ENCODE measurements at regions not wholly inside any gene's neighbourhood (a gene's known extent, or its start where the extent isn't known, plus 50 kb on each side); places are given as distances from the start of the nearest gene placed in this dataset.

DNA sequence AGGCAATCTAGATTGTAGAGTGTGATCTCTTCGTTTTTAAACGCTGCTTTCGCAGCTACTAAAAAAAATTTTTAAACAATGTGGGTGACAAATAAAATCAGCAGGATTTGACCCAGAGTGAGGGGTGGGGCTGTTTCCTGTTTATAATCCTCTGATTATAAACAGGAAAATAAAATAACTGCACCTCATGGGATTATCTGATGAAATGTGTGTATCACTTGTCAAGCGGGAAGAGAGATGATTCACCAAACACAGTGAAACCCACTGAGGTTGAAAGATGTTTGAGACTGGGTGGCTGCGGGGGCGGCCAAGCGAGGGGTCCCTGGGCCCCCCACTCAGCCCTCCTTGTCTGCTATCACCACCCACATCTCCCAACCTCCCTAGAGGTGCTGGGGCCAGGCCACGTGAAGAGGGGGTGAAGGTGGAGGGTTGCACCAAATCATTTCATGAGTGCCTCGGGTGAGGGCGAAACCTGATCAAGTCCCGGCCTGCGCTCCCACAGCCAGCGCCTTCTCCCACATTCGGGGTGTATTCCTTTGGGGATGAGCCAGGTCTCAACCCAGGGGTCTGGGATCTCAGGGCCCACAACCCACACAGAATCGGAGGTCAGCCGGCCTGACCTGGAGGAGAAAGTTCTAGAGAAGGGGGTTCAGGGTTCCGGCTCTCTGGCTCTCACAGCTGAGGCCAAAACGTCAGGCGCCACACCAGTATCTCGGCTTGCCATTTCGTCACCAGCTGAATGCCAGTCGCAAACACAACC is 212.5 kb downstream of the BMP7 start:
- no peak for DNase-seq (ENCODE audit: low read depth)

DNA sequence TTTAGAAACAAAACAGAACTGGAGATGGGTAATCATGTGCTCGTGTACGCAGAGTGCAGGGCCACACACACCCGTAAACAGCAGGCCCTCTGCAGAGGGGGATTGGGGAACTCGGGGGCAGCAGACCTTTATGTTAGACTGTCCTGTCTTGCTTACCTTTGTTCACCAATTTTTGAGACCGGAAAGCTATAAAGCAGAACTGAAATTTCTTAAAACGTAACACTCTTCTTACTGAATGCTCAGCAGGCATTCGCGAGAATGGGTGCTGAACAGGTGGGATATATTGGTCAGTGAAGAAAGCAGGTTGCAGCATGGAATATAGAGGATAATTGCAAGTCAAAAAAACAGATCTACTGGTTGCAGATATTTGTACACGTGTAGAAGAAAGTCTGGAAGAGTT is 211.1 kb downstream of the BMP7 start:
- DNase-seq (ENCODE audit: low read depth): no peak

DNA sequence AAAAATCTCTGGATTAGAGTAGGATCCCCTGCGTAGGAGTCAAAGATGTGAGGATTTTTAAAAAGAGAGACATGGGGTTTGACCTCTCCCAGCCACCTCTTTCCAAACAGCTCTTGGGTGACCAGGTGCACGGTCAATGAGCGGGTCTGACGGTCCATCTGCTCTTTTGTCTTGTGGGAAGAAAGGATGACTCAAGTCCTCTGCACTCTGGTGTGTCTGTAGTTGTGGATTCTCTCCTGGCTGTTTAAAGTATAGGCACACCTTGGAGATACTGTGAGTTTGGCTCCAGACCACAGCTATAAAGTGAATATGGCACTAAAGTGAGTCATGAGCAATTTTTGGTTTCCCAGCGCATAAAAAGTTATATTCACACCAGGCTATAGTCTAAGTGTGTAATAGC is 209.8 kb downstream of the BMP7 start:
- DNase-seq (ENCODE audit: low read depth): no peak

DNA sequence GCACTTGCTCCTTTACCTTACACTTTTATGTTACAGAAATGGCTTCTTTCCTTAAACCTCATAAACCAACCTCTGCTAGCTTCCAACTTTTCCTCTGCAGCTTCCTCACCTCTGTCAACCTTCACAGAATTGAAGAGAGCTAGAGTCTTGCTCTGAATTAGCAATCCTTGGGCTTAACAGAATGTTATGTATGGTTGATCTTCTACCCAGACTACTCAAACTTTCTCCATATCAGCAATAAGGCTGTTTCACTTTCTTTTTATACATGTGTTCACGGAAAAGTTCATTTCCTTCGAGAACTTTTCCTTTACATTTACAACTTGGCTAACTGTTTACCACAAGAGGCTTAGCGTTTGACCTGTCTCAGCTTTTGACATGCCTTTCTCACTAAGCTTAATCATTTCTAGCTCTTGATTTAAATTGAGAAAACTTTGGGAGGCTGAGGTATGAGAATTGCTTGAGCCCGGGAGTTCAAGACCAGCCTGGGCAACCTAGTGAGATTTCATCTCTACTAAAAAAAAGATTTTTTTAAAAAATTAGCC is 207.3 kb downstream of the BMP7 start:
- no peak for DNase-seq (ENCODE audit: low read depth)

DNA sequence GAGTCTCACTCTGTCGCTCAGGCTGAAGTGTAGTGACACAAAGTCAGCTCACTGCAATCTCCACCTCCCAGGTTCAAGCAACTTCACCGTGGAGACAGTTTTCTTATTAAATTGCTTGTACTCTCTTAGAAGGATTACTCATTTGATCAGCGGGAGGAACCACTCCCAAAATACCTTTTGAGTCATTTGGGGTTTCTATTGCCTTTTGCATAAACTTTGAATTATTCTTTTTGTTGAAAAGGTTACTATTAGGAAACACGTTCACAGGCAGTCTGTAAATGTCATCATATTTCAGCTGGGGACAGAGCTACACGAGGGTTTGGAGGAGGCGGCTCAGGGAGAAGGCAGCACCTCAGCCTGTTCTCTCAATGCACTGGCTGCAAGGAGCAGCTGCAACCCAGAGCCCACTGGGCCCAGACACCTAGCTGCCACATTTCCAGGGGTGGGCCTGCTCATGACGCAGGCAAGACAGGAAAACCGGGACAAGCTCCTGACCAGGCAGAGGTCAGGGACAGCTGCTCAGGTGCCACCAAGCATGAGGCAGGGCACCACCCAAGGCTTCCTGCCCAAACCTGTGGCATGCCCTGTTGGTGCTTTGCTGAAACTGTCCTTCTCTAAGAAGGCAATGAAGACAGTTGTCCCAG is 205.9 kb downstream of the BMP7 start:
- no peak for DNase-seq (ENCODE audit: low read depth)

DNA sequence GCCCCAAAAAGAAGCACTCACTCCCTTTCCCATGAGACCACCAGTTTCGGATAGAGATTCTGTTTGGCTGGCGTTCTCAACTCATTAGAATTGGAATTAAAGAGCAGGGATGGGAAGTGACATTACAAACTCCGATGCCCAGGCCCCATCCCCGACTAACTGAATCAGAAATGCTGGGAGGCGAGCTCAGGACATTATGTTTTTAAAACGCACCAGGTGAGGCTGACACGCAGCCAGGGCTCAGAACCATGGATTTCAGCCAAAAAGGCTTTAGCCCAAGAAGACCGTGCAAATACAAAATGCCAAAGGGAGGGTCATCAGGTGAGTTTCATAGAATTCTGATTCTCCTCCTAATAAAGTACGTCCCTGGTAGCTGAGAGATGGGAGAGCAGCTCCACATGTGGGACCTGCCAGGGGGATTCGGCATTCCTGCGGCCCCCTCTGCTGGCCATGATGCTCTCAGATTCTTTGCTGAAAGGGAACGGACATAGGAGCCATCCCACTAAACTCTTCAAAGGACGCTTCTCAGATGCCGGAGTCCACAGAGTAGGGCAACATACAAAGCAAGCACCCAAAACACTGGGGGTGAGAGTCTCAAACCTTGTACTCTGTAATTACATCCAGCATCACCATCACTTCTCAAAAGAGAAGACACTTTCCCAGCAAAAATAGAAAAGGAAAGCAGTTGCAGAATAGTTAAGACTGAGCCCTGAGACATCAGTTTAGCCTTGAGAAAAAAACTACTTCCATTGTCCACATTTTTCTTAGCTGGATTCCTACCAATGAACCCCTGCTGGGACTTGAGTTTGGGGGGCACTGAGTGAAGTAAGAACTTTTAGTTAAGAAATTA is 205.2 kb downstream of the BMP7 start:
- no peak for DNase-seq (ENCODE audit: low read depth)

DNA sequence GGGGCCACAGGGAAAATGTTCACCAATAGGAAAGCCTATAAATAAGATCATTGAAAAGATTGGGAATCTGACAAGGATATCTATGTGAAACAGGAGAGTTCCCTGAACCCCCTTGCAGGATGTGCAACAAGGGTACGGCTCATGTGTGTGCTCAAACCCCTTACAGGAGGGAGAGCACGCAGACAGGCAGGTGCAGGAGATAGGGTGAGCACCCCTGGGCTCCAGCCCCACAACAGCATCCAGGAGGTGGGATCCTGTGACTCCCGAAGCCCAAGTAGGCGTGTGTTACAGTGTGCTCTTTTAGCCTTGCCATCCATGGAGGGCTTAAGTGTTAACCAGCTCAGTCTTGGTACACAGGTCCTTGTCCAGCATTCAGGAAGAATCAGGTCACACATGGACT is 204.2 kb downstream of the BMP7 start:
- DNase-seq (ENCODE audit: low read depth): no peak

DNA sequence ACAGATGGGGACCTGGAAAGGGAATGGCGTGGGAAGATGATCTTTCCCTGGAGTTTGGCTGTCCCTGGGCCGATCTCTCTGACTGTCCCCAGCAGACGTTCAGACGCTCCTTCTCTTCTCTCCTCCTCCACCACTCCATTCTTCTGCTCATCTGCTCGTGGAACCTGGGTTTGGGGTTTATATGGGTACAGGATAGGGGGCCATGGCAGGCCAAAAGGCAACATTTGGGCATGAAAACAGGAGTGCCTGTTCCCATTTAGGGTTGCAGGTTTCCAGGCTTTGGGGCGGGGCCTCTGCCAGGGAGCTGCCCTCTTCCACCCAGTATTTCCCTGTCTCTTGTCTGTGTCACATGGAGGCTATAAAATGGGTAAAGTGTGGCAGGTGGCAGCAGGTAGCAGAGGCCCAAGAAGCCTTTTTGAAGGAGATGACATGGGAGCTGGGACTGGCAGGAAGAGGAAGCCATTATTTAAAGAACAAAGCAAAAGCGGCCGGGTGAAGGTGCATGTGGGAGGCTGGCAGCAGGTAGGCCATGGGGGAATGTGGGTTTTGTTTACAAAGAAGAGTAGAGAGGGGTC is 203.7 kb downstream of the BMP7 start:
- no peak for DNase-seq (ENCODE audit: low read depth)

DNA sequence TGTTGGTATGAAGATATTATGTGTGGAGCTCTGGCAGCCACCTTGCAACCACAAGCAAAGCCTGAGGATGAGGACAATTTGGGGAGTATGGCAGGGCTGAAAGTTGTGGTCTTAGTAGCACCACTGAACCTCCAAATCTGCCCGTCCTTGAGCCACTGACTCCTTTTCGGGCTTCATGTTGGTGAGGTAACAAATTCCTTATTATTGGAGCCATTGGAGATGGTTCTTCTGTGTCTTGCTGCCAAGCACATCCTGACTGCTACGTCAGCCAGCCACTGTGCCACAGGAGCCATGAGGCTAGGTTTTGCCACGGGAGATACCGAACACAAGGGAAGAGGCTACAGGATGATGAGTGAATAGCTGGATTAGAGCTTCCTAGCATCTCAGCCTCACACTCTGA is 201.6 kb downstream of the BMP7 start:
- no peak for DNase-seq (ENCODE audit: low read depth)

DNA sequence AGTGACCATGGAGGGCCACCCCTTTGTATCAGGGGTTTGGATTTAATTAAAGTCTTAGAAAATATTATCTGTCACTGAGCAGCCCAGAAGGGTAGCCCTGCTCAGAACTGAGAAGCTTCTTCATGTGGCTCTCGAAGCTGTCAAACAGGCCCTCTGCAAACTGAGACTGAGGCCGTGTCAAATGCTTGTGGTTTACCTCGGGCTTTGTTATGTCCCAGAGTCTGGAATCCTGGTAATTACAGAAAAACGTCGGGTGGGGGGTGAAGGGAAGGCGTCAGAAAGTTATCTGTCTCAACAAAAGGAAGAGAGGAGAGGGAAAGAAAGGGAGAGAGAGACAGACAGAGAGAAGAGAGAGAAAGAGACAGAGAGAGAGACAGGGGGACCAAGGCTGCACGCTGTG is 200.8 kb downstream of the BMP7 start:
- no peak for DNase-seq (ENCODE audit: low read depth)

DNA sequence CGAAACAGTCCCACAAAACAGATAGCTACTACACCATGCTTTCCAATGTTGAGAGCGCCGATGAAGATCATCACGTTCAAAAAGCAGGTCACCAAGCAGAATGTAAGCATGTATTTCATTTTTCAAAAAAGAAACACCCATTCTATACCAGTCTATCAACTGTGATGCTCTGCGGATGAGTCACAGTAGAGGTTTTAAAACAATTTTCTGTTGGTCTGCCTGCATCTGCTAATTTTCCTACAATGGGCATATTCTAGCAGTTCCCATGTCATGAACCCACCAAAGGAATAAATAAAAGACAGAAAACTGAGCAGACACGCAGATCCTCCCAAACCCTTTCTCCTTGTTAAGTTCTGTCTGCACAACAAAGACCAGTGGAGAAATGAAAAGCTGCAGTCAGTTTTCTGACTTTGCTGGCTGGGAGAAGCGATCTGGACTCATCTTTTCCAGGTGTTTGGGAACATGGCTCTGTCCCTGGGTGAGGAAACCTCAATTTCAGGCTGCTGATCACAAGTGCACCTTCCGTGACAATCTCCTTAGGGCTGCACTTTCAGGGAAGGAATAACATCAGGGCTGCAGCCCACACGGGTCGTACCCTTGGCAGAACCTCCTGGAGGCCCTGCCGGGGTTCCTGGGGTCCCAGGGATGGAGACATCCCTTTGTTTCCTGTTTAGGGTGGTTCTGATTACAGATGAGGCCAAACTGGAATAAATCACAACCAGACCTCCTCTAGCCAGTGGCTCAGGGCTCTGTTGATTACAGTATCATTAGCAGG is 200.1 kb downstream of the BMP7 start:
- no peak for DNase-seq (ENCODE audit: low read depth)

DNA sequence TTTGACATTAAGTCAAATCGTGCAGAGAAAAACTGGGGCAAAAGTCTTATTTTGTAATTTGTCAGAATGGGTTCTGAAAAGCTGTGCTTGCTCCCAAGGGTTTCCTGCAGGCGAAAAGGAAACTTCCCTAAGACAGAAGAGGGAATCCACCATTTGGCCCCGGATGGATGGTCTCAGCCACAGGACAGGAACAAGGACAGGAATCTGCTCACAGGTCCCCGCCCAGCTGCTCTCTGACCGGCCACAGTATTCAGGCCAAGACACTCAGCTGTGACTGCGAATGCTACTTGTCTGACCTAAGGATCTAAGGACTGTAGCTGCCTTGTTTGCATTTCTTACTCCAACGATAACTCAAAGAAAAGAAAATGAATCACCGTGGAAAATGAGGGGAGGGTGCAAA is 197.0 kb downstream of the BMP7 start:
- DNase-seq (ENCODE audit: low read depth): no peak

DNA sequence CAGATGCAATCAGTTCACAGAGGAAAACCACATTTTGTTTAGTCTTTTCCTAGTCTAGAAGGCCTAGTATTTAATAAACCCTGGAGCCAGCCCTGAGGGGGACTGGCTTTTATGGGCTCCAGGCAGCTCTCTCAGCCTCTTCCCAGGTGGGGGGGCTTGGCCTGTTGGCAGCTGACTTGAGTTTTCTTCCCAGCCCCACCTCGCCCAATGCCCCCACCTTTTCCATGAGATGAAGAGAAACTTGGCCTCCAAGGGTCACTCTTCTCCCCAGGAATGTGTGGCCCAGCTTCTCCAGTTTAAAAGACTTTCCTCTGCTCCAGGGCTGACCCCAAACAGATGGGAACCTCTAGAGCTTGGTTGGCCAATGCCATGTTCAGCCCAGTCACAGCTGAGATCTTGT is 196.1 kb downstream of the BMP7 start:
- no peak for DNase-seq (ENCODE audit: low read depth)

DNA sequence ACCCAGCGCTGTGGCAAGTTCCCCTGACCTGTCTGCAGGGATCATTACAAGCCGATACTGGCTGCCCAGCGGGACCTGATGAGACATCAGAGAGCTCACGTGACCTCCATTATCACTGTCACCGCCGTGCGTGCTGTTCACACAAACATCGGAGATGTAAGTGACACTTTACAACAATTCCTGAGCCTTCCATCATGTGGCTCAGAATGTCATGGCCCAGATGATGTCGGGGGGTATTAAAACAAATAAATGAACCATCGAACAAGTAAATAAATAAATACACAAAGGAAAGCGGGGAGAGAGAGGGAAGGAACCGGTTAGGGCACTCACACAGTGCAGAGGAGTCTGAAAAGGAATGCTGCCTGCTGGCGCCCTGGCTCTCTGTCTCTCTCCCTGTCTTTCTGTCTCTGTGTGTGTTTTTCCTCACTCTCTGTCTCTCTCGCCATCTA is 195.1 kb downstream of the BMP7 start:
- DNase-seq (ENCODE audit: low read depth): no peak

DNA sequence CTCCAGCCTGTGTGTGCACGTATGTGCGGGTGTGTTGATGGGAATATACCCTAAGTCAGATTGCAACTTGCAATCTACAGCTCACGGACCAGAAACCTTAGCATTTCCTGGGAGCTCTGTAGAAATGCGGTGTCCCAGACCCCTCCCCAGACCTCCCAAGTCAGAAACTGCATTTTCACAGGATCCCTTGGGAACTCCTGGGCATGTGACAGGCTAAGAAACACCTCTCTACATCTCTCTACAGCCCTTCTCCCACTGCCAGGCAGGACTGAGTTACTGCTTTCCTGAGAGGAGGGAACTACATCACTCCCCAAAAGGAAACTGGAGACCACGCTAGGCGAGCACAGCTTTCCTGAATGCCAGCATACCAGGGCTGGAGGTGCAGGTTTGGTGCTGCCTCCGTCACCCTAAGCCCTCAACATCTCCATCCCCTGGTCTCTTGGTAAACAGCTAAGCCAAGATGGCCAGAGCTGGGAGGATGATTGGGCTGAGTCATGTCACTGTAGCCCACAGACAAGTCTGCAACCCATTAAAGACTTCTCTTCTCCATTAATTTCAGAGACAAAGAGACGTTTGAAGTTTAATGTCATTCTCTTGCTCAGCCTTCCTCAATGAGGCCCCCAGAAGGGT is 194.4 kb downstream of the BMP7 start:
- DNase-seq (ENCODE audit: low read depth): no peak

DNA sequence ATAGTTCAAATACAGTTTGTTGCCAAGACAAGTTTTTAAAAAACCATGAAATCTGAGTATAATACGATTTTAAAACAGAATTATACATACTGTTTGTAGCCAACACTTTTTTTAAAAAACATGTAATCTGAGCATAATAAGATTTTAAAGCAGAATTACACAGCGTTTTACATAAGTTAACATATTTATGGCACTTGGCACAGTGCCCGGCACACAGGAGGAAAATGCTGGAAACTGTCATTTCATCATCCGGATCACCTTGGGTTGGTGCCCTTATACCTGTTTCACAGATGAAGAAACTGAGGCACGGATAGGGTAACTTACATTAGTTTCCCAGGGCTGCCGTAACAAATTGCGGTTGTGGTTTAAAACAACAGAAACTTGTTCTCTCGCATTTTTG is 193.0 kb downstream of the BMP7 start:
- DNase-seq (ENCODE audit: low read depth): no peak

DNA sequence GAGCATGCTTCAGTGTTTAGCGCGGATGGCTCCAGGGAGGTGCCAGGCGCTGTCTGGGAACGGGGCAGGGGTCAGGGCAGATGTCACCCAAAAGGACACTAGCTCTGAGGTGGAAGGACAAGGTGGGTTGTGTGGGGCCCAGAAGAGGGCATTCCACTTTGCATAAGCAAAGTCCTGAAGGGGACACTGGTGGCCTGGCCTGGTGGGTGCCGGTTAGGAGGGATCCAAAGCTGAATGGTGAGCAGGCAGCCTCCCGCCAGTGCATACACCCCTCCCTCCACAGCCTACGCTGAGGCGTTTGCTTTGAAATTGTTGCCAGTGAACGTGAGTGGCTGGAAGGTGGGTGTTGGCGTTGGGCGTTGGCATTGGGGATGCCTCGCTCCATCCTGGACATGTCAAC is 192.1 kb downstream of the BMP7 start:
- no peak for DNase-seq (ENCODE audit: low read depth)

DNA sequence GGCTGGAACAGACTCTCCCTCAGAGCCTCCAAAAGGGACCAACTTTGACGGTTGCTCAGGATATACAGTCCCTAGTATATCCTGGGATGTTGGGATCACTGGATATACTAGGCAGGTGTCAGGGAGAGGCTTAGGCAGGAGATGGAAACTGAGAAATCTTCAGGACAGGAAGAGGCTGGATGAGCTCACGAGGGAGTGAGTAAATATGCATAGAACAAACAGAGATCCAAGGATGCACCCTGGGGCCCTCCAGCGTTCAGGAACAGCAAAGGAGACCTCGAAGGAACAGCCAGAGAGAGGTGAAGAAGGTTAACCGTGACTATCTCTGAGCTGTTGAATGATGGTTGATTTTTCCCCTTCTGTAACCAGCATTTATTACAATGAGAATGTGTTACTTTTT is 191.3 kb downstream of the BMP7 start:
- DNase-seq (ENCODE audit: low read depth): no peak

DNA sequence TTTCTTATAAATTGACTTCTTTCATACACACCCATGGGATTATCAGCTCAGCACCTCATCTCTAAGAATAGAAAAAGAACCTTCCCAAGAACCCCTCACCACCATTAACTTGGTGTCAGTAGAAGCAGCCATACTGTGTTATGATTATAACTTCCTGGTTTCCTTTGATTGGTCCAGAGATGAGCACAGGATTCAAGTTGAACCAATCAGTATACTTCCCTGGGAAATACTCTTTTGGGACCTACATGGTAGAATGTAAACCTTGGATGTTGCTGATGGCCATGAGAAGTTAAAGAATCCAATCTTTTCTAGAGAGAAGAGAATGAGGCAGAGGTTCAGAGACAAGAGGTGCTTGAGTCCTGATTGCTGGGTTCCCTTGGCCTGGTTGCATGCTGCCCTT is 190.8 kb downstream of the BMP7 start:
- DNase-seq (ENCODE audit: low read depth): no peak

DNA sequence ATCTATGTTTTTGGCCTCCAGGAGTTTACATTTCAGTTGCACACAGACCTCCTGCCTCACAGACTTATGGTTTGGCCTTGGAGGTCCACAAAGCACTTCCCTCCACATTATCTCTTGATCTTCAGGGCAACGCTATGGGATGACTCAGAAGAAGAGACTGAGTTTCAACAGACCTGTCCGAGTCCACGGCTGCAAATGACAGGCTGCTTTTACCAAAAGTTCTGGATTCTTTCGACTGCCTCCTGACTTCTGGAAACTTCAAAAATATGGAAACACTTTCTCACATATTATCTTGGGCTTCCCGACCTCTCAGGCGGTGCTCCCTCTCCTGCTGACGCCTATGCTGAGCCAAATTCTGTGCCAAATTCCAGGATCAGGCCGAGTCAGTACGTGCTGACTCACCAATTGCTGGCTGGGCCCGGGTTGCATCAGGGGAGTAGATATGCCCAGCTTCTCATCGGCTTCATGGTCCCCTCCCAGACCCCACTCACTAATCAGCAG is 190.2 kb downstream of the BMP7 start:
- DNase-seq (ENCODE audit: low read depth): no peak

DNA sequence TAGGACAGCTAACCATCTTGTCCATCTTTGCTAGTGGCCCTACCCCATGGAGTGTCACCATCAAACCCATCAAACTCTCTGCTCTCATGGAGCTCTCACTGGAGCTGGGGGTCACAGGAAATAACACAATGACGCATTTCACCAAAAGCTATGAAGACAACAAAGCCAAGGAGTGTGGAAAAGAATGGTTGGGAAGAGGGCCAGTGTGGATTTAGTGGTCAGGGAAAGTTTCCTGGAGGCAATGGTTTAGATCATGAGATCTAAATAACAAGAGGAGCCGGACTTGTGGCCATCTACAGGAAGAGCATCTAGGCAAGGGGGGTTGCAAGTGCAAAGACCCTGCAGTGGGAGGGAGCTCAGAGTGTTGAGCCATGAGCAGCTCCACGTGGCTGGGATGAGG is 189.5 kb downstream of the BMP7 start:
- DNase-seq (ENCODE audit: low read depth): no peak
